Activated T-helper 9 cell treated with anti-CD3 and anti-CD28 coated beads, Interleukin-2, amount 50 U/mL, for 16 hours (primary cell): ENCODE measurements at regions not wholly inside any gene's neighbourhood (a gene's known extent, or its start where the extent isn't known, plus 50 kb on each side); places are given as distances from the start of the nearest gene placed in this dataset.
"Not testable (repeated sequence)": the region's sequence is repeated elsewhere in the genome, so short reads cannot be mapped to it uniquely, and the experiment has no call there.

ENCODE experiments used
- DNase-seq: peaks from one replicate; pipeline ENCODE4 v3.0.0-alpha.2; 2020; ENCODE audit warnings: low read depth

- DNase-seq, result no peak
Observed at GRCh38 chr15:39502611-39503195, 78.2 kb upstream of the THBS1 start.

- DNase-seq, result no peak
Observed at GRCh38 chr15:39503526-39503925, 77.4 kb upstream of the THBS1 start.

GRCh38 chr15:39504808-39505207 is 76.1 kb upstream of the THBS1 start:
- DNase-seq, result no peak

GRCh38 chr15:39506146-39506545 is 74.7 kb upstream of the THBS1 start:
- DNase-seq, result no peak

- no peak for DNase-seq
Observed at GRCh38 chr15:39508536-39508935, 72.3 kb upstream of the THBS1 start.

- DNase-seq, result no peak
Observed at GRCh38 chr15:39510001-39510701, 70.7 kb upstream of the THBS1 start.

GRCh38 chr15:39511000-39511915 is 69.6 kb upstream of the THBS1 start:
- DNase-seq, result no peak

GRCh38 chr15:39511916-39512260 is 69.0 kb upstream of the THBS1 start:
- DNase-seq, result no peak

- DNase-seq, result no peak
Observed at GRCh38 chr15:39512643-39513042, 68.2 kb upstream of the THBS1 start.

- no peak for DNase-seq
Observed at GRCh38 chr15:39513936-39514335, 66.9 kb upstream of the THBS1 start.

- no peak for DNase-seq
Observed at GRCh38 chr15:39514933-39515332, 65.9 kb upstream of the THBS1 start.

GRCh38 chr15:39515765-39516164 is 65.1 kb upstream of the THBS1 start:
- no peak for DNase-seq

- DNase-seq, result no peak
Observed at GRCh38 chr15:39517122-39517855, 63.6 kb upstream of the THBS1 start.

GRCh38 chr15:39523968-39524367 is 56.9 kb upstream of the THBS1 start:
- DNase-seq, result not testable (repeated sequence)

GRCh38 chr15:39529457-39529856 is 51.4 kb upstream of the THBS1 start:
- no peak for DNase-seq

- DNase-seq, result no peak
Observed at GRCh38 chr15:39530480-39531342, 50.2 kb upstream of the THBS1 start.
